ENCODE measurements at regions not wholly inside any gene's neighbourhood (a gene's known extent, or its start where the extent isn't known, plus 50 kb on each side); places are given as distances from the start of the nearest gene placed in this dataset.

DNA sequence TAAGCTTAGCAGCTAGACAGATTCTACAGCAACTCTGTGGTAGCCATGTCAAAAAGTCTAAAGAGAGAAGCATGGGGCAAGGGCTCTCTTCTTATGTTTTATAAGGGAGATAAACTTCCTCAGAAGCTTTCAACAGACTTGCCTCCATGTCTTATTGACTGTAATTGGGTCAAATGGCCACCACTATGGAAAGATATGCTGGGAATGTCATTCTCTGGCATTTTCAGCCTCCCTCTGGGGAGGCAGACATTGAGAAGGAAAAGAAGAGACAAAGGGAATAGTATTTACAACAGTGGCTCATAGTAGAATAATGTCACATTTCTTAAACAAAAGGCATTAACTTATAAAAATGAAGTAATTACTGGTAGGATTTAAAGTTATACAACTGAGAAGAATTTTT is 1964.5 kb upstream of the PIK3C3 start:
- Histone ChIP-seq H3K27me3 (ENCODE audit: low read length) (no peaks in the 10 kb centered on the region), H3K9me2 (replicated peaks; ENCODE audit: insufficient read depth, low read length) (0 out of 2 replicates have a peak, but pooled peaks cover 4% of the 10 kb centered on the region), H3K9me3 (ENCODE audit: insufficient read depth, low read length) (no peaks in the 10 kb centered on the region), H3K27ac (ENCODE audit: low read depth, low read length) (no peak overlapping the region), H3K79me2 (ENCODE audit: insufficient read depth, low read length) (no peaks in the 10 kb centered on the region), H3K4me3 (ENCODE audit: insufficient read depth, low read length, poor library complexity, severe bottlenecking) (no peak overlapping the region), H3F3A (ENCODE audit: insufficient read depth) (no peaks in the 10 kb centered on the region), H2AFZ (ENCODE audit: low read depth, low read length, severe bottlenecking) (no peak overlapping the region), H3K36me3 (ENCODE audit: low read length) (no peaks in the 10 kb centered on the region), H3K9ac (ENCODE audit: low read length) (no peak overlapping the region), H3K4me2 (ENCODE audit: low read depth, low read length, poor library complexity, severe bottlenecking) (no peak overlapping the region), H4K20me1 (ENCODE audit: low read depth, low read length) (no peaks in the 10 kb centered on the region)
- TF ChIP-seq, protein P1, sequence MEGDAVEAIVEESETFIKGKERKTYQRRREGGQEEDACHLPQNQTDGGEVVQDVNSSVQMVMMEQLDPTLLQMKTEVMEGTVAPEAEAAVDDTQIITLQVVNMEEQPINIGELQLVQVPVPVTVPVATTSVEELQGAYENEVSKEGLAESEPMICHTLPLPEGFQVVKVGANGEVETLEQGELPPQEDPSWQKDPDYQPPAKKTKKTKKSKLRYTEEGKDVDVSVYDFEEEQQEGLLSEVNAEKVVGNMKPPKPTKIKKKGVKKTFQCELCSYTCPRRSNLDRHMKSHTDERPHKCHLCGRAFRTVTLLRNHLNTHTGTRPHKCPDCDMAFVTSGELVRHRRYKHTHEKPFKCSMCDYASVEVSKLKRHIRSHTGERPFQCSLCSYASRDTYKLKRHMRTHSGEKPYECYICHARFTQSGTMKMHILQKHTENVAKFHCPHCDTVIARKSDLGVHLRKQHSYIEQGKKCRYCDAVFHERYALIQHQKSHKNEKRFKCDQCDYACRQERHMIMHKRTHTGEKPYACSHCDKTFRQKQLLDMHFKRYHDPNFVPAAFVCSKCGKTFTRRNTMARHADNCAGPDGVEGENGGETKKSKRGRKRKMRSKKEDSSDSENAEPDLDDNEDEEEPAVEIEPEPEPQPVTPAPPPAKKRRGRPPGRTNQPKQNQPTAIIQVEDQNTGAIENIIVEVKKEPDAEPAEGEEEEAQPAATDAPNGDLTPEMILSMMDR (IDR thresholded peaks at IDR 0.05; ENCODE audit: insufficient read depth, low read length, poor library complexity, severe bottlenecking) = no peak
- no peak for TF ChIP-seq EZH2phosphoT487 (conservative IDR thresholded peaks at IDR 0.05; ENCODE audit: low read length)

DNA sequence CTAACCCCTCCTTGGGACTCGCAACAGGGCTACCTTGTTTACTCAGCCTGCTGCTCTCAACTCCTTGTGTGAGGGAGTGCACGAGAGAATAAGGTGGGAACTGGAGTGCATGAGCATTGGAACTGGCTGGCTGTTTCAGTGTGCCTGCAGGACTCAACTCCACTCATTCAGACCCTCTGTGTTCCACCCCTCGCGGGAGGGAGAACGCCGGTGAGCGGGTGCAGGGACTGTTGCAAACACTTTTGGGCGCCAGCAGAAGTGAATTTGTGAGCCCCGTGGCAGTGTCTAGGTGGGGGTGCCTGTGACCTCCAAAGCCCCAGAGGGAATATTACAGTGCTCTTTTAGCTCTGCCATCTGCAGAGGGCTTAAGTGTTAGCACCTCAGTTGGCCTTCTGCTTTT is 1978.3 kb upstream of the PIK3C3 start:
- Histone ChIP-seq H3K27me3 (ENCODE audit: low read length) (no peaks in the 10 kb centered on the region), H3K27ac (ENCODE audit: low read depth, low read length) (no peak overlapping the region), H3K4me3 (ENCODE audit: insufficient read depth, low read length, poor library complexity, severe bottlenecking) (no peak overlapping the region), H3K9ac (ENCODE audit: low read length) (no peak overlapping the region), H3K36me3 (ENCODE audit: low read length) (no peaks in the 10 kb centered on the region), H3F3A (ENCODE audit: insufficient read depth) (no peaks in the 10 kb centered on the region), H3K9me3 (ENCODE audit: insufficient read depth, low read length) (0 out of 2 replicates have a peak, but pooled peaks cover 3% of the 10 kb centered on the region), H2AFZ (ENCODE audit: low read depth, low read length, severe bottlenecking) (no peak overlapping the region), H4K20me1 (ENCODE audit: low read depth, low read length) (no peaks in the 10 kb centered on the region), H3K4me2 (ENCODE audit: low read depth, low read length, poor library complexity, severe bottlenecking) (no peak overlapping the region), H3K9me2 (replicated peaks; ENCODE audit: insufficient read depth, low read length) (no peaks in the 10 kb centered on the region), H3K79me2 (ENCODE audit: insufficient read depth, low read length) (no peaks in the 10 kb centered on the region)
- no peak for TF ChIP-seq EZH2phosphoT487 (conservative IDR thresholded peaks at IDR 0.05; ENCODE audit: low read length)
- TF ChIP-seq, protein P1 (IDR thresholded peaks at IDR 0.05; ENCODE audit: insufficient read depth, low read length, poor library complexity, severe bottlenecking) = no peak

DNA sequence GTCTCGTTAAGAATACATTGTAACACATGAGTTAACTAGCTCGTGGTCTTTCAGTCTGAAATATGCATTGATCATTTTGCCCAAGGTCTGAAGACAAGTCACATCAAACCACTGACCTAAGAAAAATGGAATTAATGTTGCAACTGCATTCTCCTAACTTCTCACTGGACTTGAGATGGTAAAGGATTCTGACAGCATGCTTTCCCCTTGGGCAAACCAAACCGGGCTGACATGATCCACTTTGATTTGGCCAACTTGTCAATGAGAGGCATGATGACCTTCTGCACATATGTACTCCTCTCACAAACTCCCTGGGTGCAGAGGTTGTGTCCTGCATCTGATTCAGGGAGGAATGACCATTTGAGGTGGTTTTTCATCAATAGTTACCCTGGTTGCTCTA is 1982.5 kb upstream of the PIK3C3 start:
- no peak overlapping the region for H2AFZ ChIP-seq (ENCODE audit: low read depth, low read length, severe bottlenecking)
- no peak overlapping the region for H3K9ac ChIP-seq (ENCODE audit: low read length)
- no peaks in the 10 kb centered on the region for H4K20me1 ChIP-seq (ENCODE audit: low read depth, low read length)
- no peak overlapping the region for H3K27ac ChIP-seq (ENCODE audit: low read depth, low read length)
- H3K4me3 ChIP-seq (ENCODE audit: insufficient read depth, low read length, poor library complexity, severe bottlenecking) = no peak overlapping the region
- TF ChIP-seq, protein P1 (IDR thresholded peaks at IDR 0.05; ENCODE audit: insufficient read depth, low read length, poor library complexity, severe bottlenecking) = no peak
- no peak for TF ChIP-seq EZH2phosphoT487 (conservative IDR thresholded peaks at IDR 0.05; ENCODE audit: low read length)
- no peaks in the 10 kb centered on the region for H3K27me3 ChIP-seq (ENCODE audit: low read length)
- H3K9me3 ChIP-seq (ENCODE audit: insufficient read depth, low read length) = 0 out of 2 replicates have a peak, but pooled peaks cover 3% of the 10 kb centered on the region
- H3K4me2 ChIP-seq (ENCODE audit: low read depth, low read length, poor library complexity, severe bottlenecking) = no peak overlapping the region
- no peaks in the 10 kb centered on the region for H3F3A ChIP-seq (ENCODE audit: insufficient read depth)
- no peaks in the 10 kb centered on the region for H3K9me2 ChIP-seq (replicated peaks; ENCODE audit: insufficient read depth, low read length)
- H3K79me2 ChIP-seq (ENCODE audit: insufficient read depth, low read length) = no peaks in the 10 kb centered on the region
- no peaks in the 10 kb centered on the region for H3K36me3 ChIP-seq (ENCODE audit: low read length)

Data from SU-DHL-6 (cell line).